ENCODE measurements at regions not wholly inside any gene's neighbourhood (a gene's known extent, or its start where the extent isn't known, plus 50 kb on each side); places are given as distances from the start of the nearest gene placed in this dataset.
"Not testable (repeated sequence)": the region's sequence is repeated elsewhere in the genome, so short reads cannot be mapped to it uniquely, and the experiment has no call there.

DNA sequence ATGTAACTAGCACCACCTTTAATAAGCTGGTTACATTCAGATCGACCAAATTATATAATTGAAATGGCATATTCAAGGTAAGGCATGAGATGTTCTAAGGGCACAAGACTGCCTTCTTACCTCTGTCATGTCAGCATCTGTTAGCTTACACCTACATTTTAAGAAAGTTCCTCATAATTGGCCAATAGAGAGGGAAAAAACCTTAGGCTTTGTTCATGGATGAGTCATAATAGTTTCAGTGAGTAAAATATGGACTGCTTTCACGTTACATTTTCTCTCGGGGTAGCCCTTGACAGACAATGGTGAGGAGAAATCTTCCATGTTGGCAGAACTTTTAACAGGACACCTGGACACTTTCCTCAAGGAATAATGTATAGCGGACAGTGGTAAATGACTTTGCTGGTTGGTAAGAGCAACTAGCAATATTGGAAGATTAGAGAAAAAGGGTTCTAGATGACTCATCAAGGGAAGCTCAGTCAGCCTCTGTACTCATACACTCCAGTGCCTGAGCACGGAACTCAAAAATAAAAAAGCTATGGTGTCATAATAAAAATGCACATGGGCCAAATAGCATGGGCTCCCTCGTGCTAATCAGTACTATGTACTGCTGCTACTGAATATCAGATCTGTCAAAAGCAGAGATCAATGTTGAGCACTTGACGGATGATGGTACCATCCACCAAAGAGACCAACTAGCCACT, 206.4 kb upstream of the GJE1 start:
- TF ChIP-seq CTCF (IDR thresholded peaks at IDR 0.05; ENCODE audit: low read length); EZH2 (IDR thresholded peaks at IDR 0.05; ENCODE audit: borderline replicate concordance, low read length): not testable (repeated sequence)
